ENCODE measurements at regions not wholly inside any gene's neighbourhood (a gene's known extent, or its start where the extent isn't known, plus 50 kb on each side); places are given as distances from the start of the nearest gene placed in this dataset.

GRCh38 chr11:116694815-116695590 is 77.8 kb downstream of the BUD13 start:
- no peak overlapping the region for H3K4me2 ChIP-seq
- no peak for ATAC-seq
- no peak overlapping the region for H3K4me3 ChIP-seq
- no peak for DNase-seq (ENCODE audit: low read depth in 1 of 2, low spot score in 1 of 2)
- H3K9me3 ChIP-seq = no peaks in the 10 kb centered on the region
- FAIRE-seq = no peak
- H3K27ac ChIP-seq = no peak overlapping the region
- no peak for TF ChIP-seq TP53 (CRISPR knock-in tag; IDR thresholded peaks at IDR 0.05)
- TF ChIP-seq KDM5A (IDR thresholded peaks at IDR 0.05) = no peak
- no peak for TF ChIP-seq HOXA7 (CRISPR knock-in tag; IDR thresholded peaks at IDR 0.05)
- TF ChIP-seq ZNF302 (CRISPR knock-in tag; IDR thresholded peaks at IDR 0.05) = no peak
- no peak for TF ChIP-seq JUNB (IDR thresholded peaks at IDR 0.05)
- TF ChIP-seq REST (IDR thresholded peaks at IDR 0.05) = no peak
- TF ChIP-seq NFE2L2 (conservative IDR thresholded peaks at IDR 0.05; ENCODE audit: low read length) = no peak
- TF ChIP-seq ZSCAN20 (CRISPR knock-in tag; IDR thresholded peaks at IDR 0.05) = no peak
- TF ChIP-seq MAZ (IDR thresholded peaks at IDR 0.05; ENCODE audit: borderline replicate concordance, low read depth, low read length) = no peak
- no peak for TF ChIP-seq ESRRA (IDR thresholded peaks at IDR 0.05; ENCODE audit: borderline replicate concordance, low read length)
- no peak for TF ChIP-seq HOXB13 (CRISPR knock-in tag; IDR thresholded peaks at IDR 0.05; ENCODE audit: low read depth)
- no peak for TF ChIP-seq FOXS1 (CRISPR knock-in tag; IDR thresholded peaks at IDR 0.05)
- TF ChIP-seq ATOH8 (CRISPR knock-in tag; IDR thresholded peaks at IDR 0.05; ENCODE audit: low read depth) = no peak
- ChIA-PET POLR2A (no interaction called here), CTCF (no interaction called here)
- no peaks in the 10 kb centered on the region for H3K4me1 ChIP-seq
- 45% methylated on average over 11 of the region's 14 CpGs for WGBS (ENCODE audit: missing lambda C conversion rate)

GRCh38 chr11:116694349-116694725 is 78.5 kb downstream of the BUD13 start:
- Histone ChIP-seq H3K4me2 (no peak overlapping the region), H3K9me3 (no peaks in the 10 kb centered on the region), H3K27ac (no peak overlapping the region), H3K4me3 (no peak overlapping the region), H3K4me1 (no peaks in the 10 kb centered on the region)
- WGBS (ENCODE audit: missing lambda C conversion rate) = 40% methylated on average over 2 of the region's 3 CpGs
- DNase-seq (ENCODE audit: low read depth in 1 of 2, low spot score in 1 of 2) (no peak), FAIRE-seq (no peak), ATAC-seq (no peak)
- CTCF ChIA-PET = no interaction called here
- no peak for TF ChIP-seq KDM5A (IDR thresholded peaks at IDR 0.05)
- no peak for TF ChIP-seq FOXS1 (CRISPR knock-in tag; IDR thresholded peaks at IDR 0.05)
- POLR2A ChIA-PET = no interaction called here

GRCh38 chr11:116693593-116694348 is 79.0 kb downstream of the BUD13 start:
- ATAC-seq (no peak), DNase-seq (ENCODE audit: low read depth in 1 of 2, low spot score in 1 of 2) (no peak), FAIRE-seq (no peak)
- WGBS (ENCODE audit: missing lambda C conversion rate) = 47% methylated on average over 14 of the region's 16 CpGs
- ChIA-PET CTCF (no interaction called here), POLR2A (no interaction called here)
- Histone ChIP-seq H3K4me2 (no peak overlapping the region), H3K4me1 (no peaks in the 10 kb centered on the region), H3K4me3 (no peak overlapping the region), H3K27ac (no peak overlapping the region), H3K9me3 (no peaks in the 10 kb centered on the region)
- TF ChIP-seq KDM1A (IDR thresholded peaks at IDR 0.05; ENCODE audit: low read depth) = no peak
- TF ChIP-seq FOSL2 (IDR thresholded peaks at IDR 0.05) = no peak
- no peak for TF ChIP-seq FOSL2 (CRISPR knock-in tag; IDR thresholded peaks at IDR 0.05)
- no peak for TF ChIP-seq MYC (IDR thresholded peaks at IDR 0.05; ENCODE audit: borderline replicate concordance, low read length)
- no peak for TF ChIP-seq ESRRA (IDR thresholded peaks at IDR 0.05; ENCODE audit: borderline replicate concordance, low read length)
- no peak for TF ChIP-seq CTCF (IDR thresholded peaks at IDR 0.05)
- no peak for TF ChIP-seq RARB (CRISPR knock-in tag; IDR thresholded peaks at IDR 0.05)
- no peak for TF ChIP-seq GATA3 (IDR thresholded peaks at IDR 0.05; ENCODE audit: borderline replicate concordance)
- no peak for TF ChIP-seq HOXA7 (CRISPR knock-in tag; IDR thresholded peaks at IDR 0.05)
- TF ChIP-seq CHD2 (IDR thresholded peaks at IDR 0.05; ENCODE audit: low read length, partially characterized antibody) = no peak
- TF ChIP-seq ZC3H11A (IDR thresholded peaks at IDR 0.05) = no peak
- TF ChIP-seq TP53 (CRISPR knock-in tag; IDR thresholded peaks at IDR 0.05) = no peak
- no peak for TF ChIP-seq TFCP2L1 (CRISPR knock-in tag; IDR thresholded peaks at IDR 0.05)
